ENCODE measurements at regions not wholly inside any gene's neighbourhood (a gene's known extent, or its start where the extent isn't known, plus 50 kb on each side); places are given as distances from the start of the nearest gene placed in this dataset.

DNA sequence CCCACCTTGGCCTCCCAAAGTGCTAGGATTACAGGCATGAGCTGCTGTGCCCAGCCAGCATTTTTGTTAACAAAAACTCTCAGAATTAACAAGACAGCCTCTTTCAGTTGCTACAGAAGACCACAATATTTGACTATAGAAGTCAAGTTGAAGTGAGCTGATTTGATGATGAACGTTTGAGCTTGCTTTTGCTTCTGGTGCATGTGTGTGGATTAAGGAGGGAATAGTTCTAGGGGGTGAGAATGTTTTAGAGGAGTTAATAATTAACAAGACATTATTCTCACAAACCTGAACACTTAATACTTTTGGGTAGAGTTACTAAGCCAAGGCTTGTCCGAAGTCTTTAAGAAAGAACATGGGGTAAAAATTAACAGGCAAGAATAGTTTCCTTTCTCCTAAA, 191.6 kb downstream of the TENT4A start:
- Mint-ChIP-seq H3K27me3 (peaks cover 3% of the 10 kb centered on the region), H3K4me1 (no peaks in the 10 kb centered on the region), H3K4me3 (no peak overlapping the region), H3K27ac (no peak overlapping the region), H3K9me3 (peaks cover 2% of the 10 kb centered on the region), H3K36me3 (no peaks in the 10 kb centered on the region)
- DNase-seq = no peak
- CTCF ChIA-PET = no interaction called here

- no peaks in the 10 kb centered on the region for H3K4me1 Mint-ChIP-seq
- peaks cover 3% of the 10 kb centered on the region for H3K27me3 Mint-ChIP-seq
- H3K9me3 Mint-ChIP-seq = peaks cover 2% of the 10 kb centered on the region
- CTCF ChIA-PET = no interaction called here
- no peak for DNase-seq
- no peak overlapping the region for H3K27ac Mint-ChIP-seq
- H3K4me3 Mint-ChIP-seq = no peak overlapping the region
- H3K36me3 Mint-ChIP-seq = no peaks in the 10 kb centered on the region
These were observed 192.2 kb downstream of the TENT4A start for GRCh38 chr5:6905423-6905822.

DNA sequence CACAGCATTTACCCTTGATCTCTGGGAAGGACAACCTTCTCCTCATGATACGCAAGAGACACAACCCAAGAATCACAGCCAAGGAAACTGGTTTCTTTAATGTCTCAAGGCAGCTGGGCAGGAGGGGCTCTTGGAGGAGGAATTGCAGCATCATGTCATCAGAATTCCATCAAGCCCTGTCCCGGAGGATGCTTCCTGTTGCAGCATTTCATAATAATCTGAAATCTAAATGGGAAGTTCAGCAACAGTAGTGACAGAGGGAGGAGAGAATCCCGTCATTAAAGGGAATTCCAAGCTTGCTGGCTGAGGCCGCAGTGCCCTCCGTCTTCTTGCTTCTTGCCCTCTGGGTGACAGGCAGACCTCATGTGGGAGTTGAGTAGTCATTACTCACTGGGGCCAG, 192.7 kb downstream of the TENT4A start:
- Mint-ChIP-seq H3K27me3 (peaks cover 3% of the 10 kb centered on the region), H3K36me3 (no peaks in the 10 kb centered on the region), H3K27ac (no peak overlapping the region), H3K4me3 (no peak overlapping the region), H3K9me3 (peaks cover 2% of the 10 kb centered on the region), H3K4me1 (no peaks in the 10 kb centered on the region)
- no peak for DNase-seq
- CTCF ChIA-PET = no interaction called here

- H3K27me3 Mint-ChIP-seq = peaks cover 3% of the 10 kb centered on the region
- DNase-seq = no peak
- no peaks in the 10 kb centered on the region for H3K36me3 Mint-ChIP-seq
- CTCF ChIA-PET = no interaction called here
- no peak overlapping the region for H3K27ac Mint-ChIP-seq
- peaks cover 2% of the 10 kb centered on the region for H3K9me3 Mint-ChIP-seq
- H3K4me1 Mint-ChIP-seq = no peaks in the 10 kb centered on the region
- no peak overlapping the region for H3K4me3 Mint-ChIP-seq
These were observed 194.2 kb downstream of the TENT4A start for GRCh38 chr5:6907320-6907918.

DNA sequence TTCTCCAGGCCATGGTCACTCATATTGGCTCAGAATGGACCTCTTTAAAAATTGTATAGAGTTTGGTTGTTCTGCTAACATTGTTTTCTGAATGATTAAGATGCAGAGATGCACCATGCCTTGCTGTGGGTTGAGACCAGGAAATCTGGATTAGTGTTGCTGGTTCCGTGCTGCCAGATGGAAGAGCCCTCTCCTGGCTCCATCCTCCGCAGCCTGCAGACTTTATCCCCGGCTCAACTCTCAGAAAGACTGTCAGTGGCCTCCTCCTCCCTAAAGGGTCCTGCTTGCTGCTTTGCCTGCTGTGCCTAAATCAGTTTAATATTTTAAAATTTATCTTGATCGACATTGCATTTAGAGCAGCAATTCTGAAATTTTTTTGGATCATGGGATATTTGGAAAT, 196.7 kb downstream of the TENT4A start:
- CTCF ChIA-PET = no interaction called here
- Mint-ChIP-seq H3K4me1 (no peaks in the 10 kb centered on the region), H3K4me3 (no peak overlapping the region), H3K27ac (no peak overlapping the region), H3K9me3 (peaks cover 1% of the 10 kb centered on the region), H3K27me3 (peaks cover 3% of the 10 kb centered on the region), H3K36me3 (no peaks in the 10 kb centered on the region)
- no peak for DNase-seq

- Mint-ChIP-seq H3K36me3 (no peaks in the 10 kb centered on the region), H3K27ac (no peak overlapping the region), H3K4me1 (no peaks in the 10 kb centered on the region), H3K9me3 (no peaks in the 10 kb centered on the region), H3K4me3 (no peak overlapping the region), H3K27me3 (peaks cover 3% of the 10 kb centered on the region)
- CTCF ChIA-PET = no interaction called here
- no peak for DNase-seq
These were observed 197.7 kb downstream of the TENT4A start for GRCh38 chr5:6910950-6911349.

DNA sequence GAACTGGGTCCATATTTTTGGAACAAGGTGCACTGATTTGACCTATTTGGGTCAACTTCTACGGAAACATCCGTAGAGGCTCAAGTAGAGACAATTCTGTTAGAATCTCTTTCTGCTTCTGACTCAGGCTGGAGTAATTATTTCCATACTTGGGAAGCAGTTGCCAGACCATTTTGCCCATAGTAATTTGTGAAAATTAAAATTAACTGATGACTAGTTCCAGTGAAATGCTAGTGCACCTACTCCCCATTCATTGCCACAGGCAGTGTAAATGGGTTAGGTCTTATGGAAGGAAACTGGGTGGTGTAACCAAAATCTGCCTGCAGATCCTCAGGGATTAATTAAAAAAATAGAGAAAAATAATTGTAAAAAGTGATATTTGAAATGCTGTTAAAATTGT, 201.1 kb downstream of the TENT4A start:
- Mint-ChIP-seq H3K4me3 (no peak overlapping the region), H3K9me3 (no peaks in the 10 kb centered on the region), H3K27ac (no peak overlapping the region), H3K27me3 (peaks cover 3% of the 10 kb centered on the region), H3K36me3 (no peaks in the 10 kb centered on the region), H3K4me1 (no peaks in the 10 kb centered on the region)
- DNase-seq = no peak
- CTCF ChIA-PET = no interaction called here

GRCh38 chr5:6915574-6915973, 202.3 kb downstream of the TENT4A start:
- no peaks in the 10 kb centered on the region for H3K36me3 Mint-ChIP-seq
- H3K4me3 Mint-ChIP-seq = no peak overlapping the region
- CTCF ChIA-PET = no interaction called here
- peaks cover 3% of the 10 kb centered on the region for H3K27me3 Mint-ChIP-seq
- H3K9me3 Mint-ChIP-seq = no peaks in the 10 kb centered on the region
- no peak overlapping the region for H3K27ac Mint-ChIP-seq
- no peak for DNase-seq
- H3K4me1 Mint-ChIP-seq = no peaks in the 10 kb centered on the region

DNA sequence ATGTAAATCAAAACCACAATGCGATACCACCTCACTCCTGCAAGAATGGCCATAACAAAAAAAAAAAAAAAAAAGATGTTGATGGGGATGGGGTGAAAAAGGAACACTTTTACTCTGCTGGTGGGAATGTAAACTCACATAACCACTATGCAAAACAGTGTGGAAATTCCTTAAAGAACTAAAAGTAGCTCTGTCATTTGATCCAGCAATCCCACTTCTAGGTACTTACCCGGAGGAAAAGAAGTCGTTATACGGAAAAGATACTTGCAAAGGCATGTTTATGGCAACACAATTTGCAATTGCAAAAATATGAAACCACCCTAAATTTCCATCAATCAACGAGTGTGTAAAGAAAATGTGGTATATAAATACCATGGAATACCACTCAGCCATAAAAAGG, 205.0 kb downstream of the TENT4A start:
- Mint-ChIP-seq H3K27me3 (peaks cover 2% of the 10 kb centered on the region), H3K9me3 (no peaks in the 10 kb centered on the region), H3K4me3 (no peak overlapping the region), H3K36me3 (no peaks in the 10 kb centered on the region), H3K4me1 (no peaks in the 10 kb centered on the region), H3K27ac (no peak overlapping the region)
- CTCF ChIA-PET = no interaction called here
- no peak for DNase-seq

GRCh38 chr5:6920628-6921256, 207.5 kb downstream of the TENT4A start:
- Mint-ChIP-seq H3K27ac (no peak overlapping the region), H3K4me3 (no peak overlapping the region), H3K27me3 (no peaks in the 10 kb centered on the region), H3K36me3 (no peaks in the 10 kb centered on the region), H3K4me1 (no peaks in the 10 kb centered on the region), H3K9me3 (no peaks in the 10 kb centered on the region)
- CTCF ChIA-PET = no interaction called here
- DNase-seq = no peak

DNA sequence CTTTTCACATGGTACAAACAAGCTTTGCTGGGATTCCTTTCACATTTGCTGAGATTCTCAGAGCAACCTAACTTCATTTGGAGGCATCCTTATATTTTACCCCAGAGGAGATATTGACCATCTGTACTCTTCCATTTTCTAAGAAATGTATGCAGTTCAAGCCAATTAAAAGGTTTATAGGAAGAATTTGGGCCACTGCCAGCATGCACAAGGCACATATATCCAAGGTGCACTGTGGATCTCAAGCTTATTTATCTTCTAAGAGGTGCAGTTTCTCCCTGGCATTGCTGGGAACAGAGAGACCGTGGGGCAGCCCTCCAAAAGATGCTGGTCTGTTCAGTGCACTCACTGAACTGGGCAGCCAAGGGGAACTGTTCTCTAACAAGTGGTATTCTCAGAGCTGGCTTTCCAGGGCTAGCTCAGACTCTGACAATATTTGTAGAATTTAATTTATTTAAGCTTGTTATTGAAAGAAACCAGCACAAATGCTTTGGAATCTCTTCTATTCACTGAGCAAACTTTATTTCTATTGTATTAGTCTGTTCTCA, 213.3 kb downstream of the TENT4A start:
- no peak overlapping the region for H3K27ac Mint-ChIP-seq
- H3K27me3 Mint-ChIP-seq = no peaks in the 10 kb centered on the region
- CTCF ChIA-PET = no interaction called here
- no peaks in the 10 kb centered on the region for H3K4me1 Mint-ChIP-seq
- H3K4me3 Mint-ChIP-seq = no peak overlapping the region
- H3K36me3 Mint-ChIP-seq = no peaks in the 10 kb centered on the region
- no peak for DNase-seq
- H3K9me3 Mint-ChIP-seq = peaks cover 1% of the 10 kb centered on the region

DNA sequence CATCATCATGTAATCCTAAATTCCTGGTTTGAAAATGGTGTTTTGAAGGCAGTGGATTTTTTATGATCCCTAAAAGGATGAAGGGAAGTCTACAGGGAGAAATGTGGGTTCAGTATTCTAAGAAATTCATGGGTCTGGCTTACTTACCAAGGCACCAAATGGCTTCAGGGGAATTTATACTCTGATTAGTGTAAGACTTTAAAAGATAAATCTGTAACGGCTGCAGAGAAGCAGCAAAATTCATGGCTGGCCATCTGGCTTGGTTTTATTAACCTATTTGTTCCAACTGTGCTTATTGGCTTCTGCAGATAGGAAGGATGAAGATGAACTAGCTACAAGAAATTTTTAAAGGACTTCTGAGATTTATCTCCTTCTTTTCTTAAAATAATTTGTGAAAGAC, 222.8 kb downstream of the TENT4A start:
- no peaks in the 10 kb centered on the region for H3K27me3 Mint-ChIP-seq

DNA sequence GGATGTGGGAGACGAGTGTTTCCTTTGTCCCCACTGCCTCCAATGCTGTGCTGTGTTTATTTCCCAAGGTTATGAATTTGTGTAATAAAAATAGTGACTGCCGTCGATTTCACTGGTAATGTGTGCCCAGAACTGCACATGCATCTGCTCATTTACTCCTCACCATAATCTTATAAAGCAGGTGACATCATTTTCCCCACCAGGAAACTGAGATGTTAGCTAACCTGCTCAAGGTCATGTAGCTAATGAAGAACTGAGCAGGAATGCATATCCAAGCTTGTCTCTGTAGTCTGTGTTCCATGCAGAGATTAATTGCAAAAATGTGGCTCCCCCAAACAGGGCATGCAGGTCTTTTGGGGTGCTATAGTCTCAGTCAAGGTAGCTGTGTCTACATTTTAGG, 224.4 kb downstream of the TENT4A start:
- H3K4me1 Mint-ChIP-seq = no peaks in the 10 kb centered on the region
- CTCF ChIA-PET = no interaction called here
- no peaks in the 10 kb centered on the region for H3K36me3 Mint-ChIP-seq
- peaks cover 2% of the 10 kb centered on the region for H3K9me3 Mint-ChIP-seq
- DNase-seq = no peak
- no peaks in the 10 kb centered on the region for H3K27me3 Mint-ChIP-seq
- H3K4me3 Mint-ChIP-seq = no peak overlapping the region
- no peak overlapping the region for H3K27ac Mint-ChIP-seq

More for the DNA sequence above, 222.8 kb downstream of the TENT4A start:
- no peak for DNase-seq
- CTCF ChIA-PET = no interaction called here
- no peak overlapping the region for H3K4me3 Mint-ChIP-seq
- no peak overlapping the region for H3K27ac Mint-ChIP-seq
- H3K36me3 Mint-ChIP-seq = no peaks in the 10 kb centered on the region
- peaks cover 1% of the 10 kb centered on the region for H3K9me3 Mint-ChIP-seq
- H3K4me1 Mint-ChIP-seq = no peaks in the 10 kb centered on the region

GRCh38 chr5:6941631-6942030, 228.4 kb downstream of the TENT4A start:
- no peak for DNase-seq
- H3K27me3 Mint-ChIP-seq = no peaks in the 10 kb centered on the region
- H3K9me3 Mint-ChIP-seq = peaks cover 2% of the 10 kb centered on the region
- CTCF ChIA-PET = no interaction called here
- H3K4me3 Mint-ChIP-seq = no peak overlapping the region
- no peaks in the 10 kb centered on the region for H3K36me3 Mint-ChIP-seq
- no peak overlapping the region for H3K27ac Mint-ChIP-seq
- H3K4me1 Mint-ChIP-seq = no peaks in the 10 kb centered on the region

DNA sequence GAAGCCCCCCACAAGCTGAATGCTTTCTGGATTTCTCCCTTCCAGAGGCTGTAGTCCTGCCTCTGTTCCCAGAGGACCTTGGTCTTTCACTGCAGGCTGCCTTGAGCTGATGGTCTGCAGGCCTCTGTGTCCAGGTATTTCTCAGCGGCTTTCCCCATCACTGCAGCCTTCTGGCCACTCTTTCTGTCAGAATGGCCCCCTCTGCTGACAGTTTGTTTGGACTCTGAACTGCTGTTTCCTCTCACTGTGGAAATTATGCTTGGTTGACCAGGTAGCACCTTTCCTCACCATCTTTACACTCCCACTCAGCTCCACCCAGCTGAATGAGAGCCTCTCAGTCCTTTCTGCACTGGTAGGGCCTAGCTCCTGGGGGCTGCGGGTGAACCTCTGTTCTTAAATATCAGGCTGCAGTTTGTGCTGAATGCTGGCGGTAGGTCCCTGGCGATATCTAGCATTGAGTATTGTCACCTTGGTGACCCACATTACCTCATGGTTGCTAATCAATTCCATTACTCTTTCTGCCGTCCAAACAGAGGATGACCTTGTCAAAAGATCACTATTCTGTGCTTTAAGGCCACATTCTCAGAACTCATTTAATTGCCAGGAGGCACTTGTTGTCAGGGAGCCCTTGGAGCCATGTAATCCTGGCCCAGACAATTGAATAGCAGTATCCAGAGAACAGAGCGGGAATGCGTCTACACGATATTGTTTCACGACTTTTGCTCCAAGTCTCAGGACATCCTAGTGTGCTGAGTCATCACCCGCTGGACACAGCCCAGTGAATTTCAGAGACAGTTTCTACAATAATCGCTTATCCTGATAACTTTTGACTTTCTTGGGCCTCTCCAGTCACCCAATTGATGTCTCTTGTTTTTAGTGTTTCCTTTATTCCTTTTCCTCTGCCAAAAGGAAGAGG, 230.2 kb downstream of the TENT4A start:
- no peak for DNase-seq
- H3K4me1 Mint-ChIP-seq = no peaks in the 10 kb centered on the region
- CTCF ChIA-PET = no interaction called here
- no peak overlapping the region for H3K4me3 Mint-ChIP-seq
- H3K27me3 Mint-ChIP-seq = no peaks in the 10 kb centered on the region
- H3K36me3 Mint-ChIP-seq = no peaks in the 10 kb centered on the region
- no peak overlapping the region for H3K27ac Mint-ChIP-seq
- H3K9me3 Mint-ChIP-seq = peaks cover 2% of the 10 kb centered on the region
